ENCODE measurements at regions not wholly inside any gene's neighbourhood (a gene's known extent, or its start where the extent isn't known, plus 50 kb on each side); places are given as distances from the start of the nearest gene placed in this dataset.

DNA sequence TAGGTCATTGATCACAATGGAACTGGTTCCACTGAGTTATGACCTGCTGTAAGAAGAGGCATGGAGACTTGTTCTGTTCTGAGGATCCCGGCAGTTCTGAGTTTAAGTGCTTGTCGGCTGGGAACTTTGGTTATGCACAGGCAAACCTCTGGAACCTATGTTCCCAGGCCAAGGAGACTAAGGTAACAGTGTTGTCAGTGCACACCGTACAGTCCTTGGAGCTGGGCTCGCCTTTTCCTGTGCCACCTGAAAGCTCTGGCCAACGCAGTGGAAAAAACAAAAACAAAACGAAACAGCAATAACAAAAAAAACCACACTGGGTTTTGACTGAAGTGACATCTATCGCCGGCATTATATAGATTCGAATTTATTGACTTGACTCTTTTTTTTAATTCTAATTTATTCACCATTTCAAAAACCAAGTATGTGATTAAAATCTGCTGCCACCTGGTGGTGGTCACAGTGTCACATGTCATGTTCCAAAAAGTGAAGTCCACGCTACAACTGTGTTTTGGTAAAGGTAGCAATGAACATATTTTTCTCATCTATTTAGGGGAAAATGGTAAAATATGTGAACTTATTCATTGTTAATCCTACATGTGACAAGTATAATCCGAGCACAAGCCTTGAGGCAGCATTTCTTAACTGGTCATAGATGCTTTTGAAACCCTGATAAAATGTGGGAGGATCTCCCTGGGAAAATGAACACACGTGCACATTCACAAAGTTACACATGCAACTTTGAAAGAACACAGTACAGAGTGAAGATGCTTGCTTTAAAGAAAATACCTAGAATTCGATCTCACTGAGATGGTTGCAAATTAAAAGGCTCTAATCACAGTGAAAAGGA, 113.8 kb upstream of the PPP2R2D start:
- H3K9me3 ChIP-seq = no peaks in the 10 kb centered on the region
- no peak for DNase-seq
- H3K4me1 ChIP-seq = no peaks in the 10 kb centered on the region
- H3K36me3 ChIP-seq = no peaks in the 10 kb centered on the region
- no peak for ATAC-seq
- H3K27me3 ChIP-seq (ENCODE audit: low read depth) = no peaks in the 10 kb centered on the region
- intact Hi-C loops (cut with DNase I) = no loop called here
- TF ChIP-seq, protein P1, sequence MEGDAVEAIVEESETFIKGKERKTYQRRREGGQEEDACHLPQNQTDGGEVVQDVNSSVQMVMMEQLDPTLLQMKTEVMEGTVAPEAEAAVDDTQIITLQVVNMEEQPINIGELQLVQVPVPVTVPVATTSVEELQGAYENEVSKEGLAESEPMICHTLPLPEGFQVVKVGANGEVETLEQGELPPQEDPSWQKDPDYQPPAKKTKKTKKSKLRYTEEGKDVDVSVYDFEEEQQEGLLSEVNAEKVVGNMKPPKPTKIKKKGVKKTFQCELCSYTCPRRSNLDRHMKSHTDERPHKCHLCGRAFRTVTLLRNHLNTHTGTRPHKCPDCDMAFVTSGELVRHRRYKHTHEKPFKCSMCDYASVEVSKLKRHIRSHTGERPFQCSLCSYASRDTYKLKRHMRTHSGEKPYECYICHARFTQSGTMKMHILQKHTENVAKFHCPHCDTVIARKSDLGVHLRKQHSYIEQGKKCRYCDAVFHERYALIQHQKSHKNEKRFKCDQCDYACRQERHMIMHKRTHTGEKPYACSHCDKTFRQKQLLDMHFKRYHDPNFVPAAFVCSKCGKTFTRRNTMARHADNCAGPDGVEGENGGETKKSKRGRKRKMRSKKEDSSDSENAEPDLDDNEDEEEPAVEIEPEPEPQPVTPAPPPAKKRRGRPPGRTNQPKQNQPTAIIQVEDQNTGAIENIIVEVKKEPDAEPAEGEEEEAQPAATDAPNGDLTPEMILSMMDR (IDR thresholded peaks at IDR 0.05) = peak; percentile 71
- H3K4me3 ChIP-seq = no peak overlapping the region
- no peak overlapping the region for H3K27ac ChIP-seq

DNA sequence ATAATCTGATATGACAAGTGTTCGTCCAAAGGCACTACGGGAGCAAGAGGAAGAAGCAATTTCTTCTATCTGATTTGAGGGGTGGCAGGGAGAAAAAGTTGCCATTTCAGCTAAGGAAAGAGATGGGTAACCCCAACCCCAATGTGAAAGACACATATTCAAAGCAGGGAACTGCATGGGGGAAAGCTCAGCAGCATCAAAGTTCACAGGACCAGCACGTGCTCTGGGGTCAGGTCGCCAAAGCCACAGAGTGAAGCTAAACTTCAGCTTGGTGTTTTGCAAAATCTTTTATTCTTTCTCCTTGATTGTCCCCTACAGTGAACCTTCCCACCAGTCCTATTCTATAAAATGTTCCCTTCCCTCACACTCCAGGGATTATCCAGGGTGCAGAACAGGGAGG, 112.8 kb upstream of the PPP2R2D start:
- ATAC-seq (no peak), DNase-seq (no peak)
- Histone ChIP-seq H3K9me3 (no peaks in the 10 kb centered on the region), H3K36me3 (no peaks in the 10 kb centered on the region), H3K4me3 (no peak overlapping the region), H3K4me1 (no peaks in the 10 kb centered on the region), H3K27me3 (ENCODE audit: low read depth) (no peaks in the 10 kb centered on the region), H3K27ac (no peak overlapping the region)
- TF ChIP-seq, protein P1 (IDR thresholded peaks at IDR 0.05) = no peak
- intact Hi-C loops (cut with DNase I) = no loop called here

DNA sequence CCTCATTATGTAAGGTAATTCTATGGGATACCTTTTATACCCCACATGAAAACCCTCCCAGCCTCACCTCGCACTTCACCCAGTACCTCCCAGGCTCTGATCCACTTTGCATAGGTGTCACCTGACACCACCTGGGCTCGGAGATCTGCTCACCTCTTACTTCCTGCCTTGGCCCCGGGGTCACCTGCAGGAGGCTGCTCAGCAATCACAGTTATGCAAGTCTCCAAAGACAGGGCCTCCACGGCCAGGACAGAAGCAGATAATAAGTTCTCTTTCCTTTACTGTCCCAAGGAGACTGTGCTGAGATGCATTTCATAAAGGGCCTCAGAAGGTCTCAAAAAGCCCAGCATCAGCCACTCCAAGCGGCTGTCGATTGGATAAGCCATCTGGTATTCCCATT, 112.4 kb upstream of the PPP2R2D start:
- Histone ChIP-seq H3K4me3 (no peak overlapping the region), H3K27me3 (ENCODE audit: low read depth) (no peaks in the 10 kb centered on the region), H3K27ac (no peak overlapping the region), H3K36me3 (no peaks in the 10 kb centered on the region), H3K9me3 (no peaks in the 10 kb centered on the region), H3K4me1 (no peaks in the 10 kb centered on the region)
- no peak for DNase-seq
- TF ChIP-seq, protein P1 (IDR thresholded peaks at IDR 0.05) = no peak
- intact Hi-C loops (cut with DNase I) = no loop called here
- no peak for ATAC-seq

DNA sequence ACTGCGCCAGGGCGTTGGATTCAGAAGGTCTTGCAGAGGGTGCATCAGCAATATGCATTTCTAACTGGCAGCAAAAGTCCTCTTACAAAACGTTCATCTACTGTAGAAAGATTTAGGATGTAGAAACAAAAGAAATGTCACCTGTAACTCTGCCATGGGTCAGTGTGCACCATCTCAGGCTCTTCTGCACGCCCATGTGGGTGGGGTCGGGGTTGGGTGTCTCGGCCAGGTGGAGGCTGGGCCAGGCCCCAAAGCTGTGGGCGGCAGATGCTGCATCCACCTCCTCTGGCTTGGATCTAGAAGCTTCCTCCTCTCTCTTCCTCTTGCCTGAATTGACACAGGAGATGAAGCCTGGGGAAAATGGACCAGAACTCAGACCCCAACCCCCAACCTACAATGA, 111.3 kb upstream of the PPP2R2D start:
- ATAC-seq (no peak), DNase-seq (no peak)
- TF ChIP-seq, protein P1 (IDR thresholded peaks at IDR 0.05) = no peak
- no peak overlapping the region for H3K27ac ChIP-seq
- no peaks in the 10 kb centered on the region for H3K4me1 ChIP-seq
- no peaks in the 10 kb centered on the region for H3K36me3 ChIP-seq
- no peaks in the 10 kb centered on the region for H3K9me3 ChIP-seq
- H3K27me3 ChIP-seq (ENCODE audit: low read depth) = no peaks in the 10 kb centered on the region
- intact Hi-C loops (cut with DNase I) = no loop called here
- H3K4me3 ChIP-seq = no peak overlapping the region

DNA sequence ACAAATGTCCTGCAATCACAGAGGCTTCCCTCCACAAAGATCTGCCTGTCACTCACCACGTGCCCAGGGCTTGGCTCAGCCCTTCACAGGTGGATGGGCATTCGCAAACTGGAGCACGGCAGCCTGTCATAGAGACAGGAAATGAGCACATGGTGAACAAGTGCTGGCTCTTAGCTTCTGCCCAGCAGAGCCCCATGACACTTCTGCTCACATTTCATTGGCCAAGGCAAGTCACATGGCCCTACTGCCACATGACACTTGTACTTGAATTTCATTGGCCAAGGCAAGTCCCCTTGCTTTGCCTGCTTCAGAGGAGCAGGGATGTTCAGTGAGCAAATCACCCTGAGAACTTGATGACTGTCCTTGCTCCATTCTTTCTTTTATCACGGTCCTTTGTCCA, 110.8 kb upstream of the PPP2R2D start:
- no peak overlapping the region for H3K27ac ChIP-seq
- no peaks in the 10 kb centered on the region for H3K27me3 ChIP-seq (ENCODE audit: low read depth)
- no peaks in the 10 kb centered on the region for H3K36me3 ChIP-seq
- H3K4me3 ChIP-seq = no peak overlapping the region
- H3K9me3 ChIP-seq = no peaks in the 10 kb centered on the region
- no peak for DNase-seq
- ATAC-seq = no peak
- H3K4me1 ChIP-seq = no peaks in the 10 kb centered on the region
- TF ChIP-seq, protein P1 (IDR thresholded peaks at IDR 0.05) = no peak
- intact Hi-C loops (cut with DNase I) = no loop called here
